HG03039 (cell line): ENCODE measurements at regions not wholly inside any gene's neighbourhood (a gene's known extent, or its start where the extent isn't known, plus 50 kb on each side); places are given as distances from the start of the nearest gene placed in this dataset.
"Not testable (repeated sequence)": the region's sequence is repeated elsewhere in the genome, so short reads cannot be mapped to it uniquely, and the experiment has no call there.

Source experiments
- ATAC-seq: cut with Tn5 transposase; IDR thresholded peaks from one replicate; pipeline ENCODE4 v1.9.1; 2021; ENCODE audit warnings: mild to moderate bottlenecking, moderate library complexity; ENCODE audit not compliant: unreplicated experiment

GRCh38 chr5:87034557-87034956, 233.1 kb upstream of the RASA1 start:
- ATAC-seq: no peak

- no peak for ATAC-seq
These were observed 225.1 kb upstream of the RASA1 start for GRCh38 chr5:87042554-87042953.

GRCh38 chr5:87048156-87048555, 219.5 kb upstream of the RASA1 start:
- ATAC-seq: no peak

DNA sequence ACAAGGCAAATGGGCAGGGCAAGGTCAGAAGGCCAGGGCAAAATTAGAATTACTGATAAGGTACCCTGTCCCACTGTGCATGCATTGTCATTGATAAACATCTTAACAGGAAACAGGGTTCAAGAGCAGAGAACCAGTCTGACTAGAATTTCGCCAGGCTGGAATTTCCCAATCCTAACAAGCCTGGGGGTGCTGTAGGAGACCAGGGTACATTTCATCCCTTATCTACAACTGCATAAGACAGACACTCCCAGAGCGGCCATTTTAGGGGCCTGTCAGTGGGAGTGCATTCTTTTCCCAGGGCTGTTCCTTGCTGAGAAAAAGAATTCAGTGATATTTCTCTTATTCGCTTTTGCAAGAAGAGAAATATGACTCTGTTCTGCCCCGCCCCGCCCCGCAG, 218.7 kb upstream of the RASA1 start:
- ATAC-seq: not testable (repeated sequence)

- ATAC-seq: no peak
These were observed 216.1 kb upstream of the RASA1 start for GRCh38 chr5:87051502-87052113.

DNA sequence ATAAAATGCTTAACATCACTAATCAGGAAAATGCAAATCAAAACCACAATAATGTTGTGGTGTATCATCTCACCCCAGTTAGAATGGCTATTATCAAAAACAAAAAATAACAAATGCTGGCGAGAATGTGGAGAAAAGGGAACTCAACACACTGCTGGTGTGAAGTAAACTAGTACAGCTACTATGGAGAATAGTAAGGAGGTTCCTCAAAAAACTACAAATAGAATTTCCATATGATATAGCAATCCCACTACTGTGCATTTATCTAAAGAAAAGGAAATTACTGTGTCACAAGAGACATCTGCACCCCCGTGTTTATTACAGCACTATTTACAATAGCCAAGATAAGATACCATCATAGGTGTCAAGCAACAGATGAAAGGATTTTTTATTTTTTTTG, 214.5 kb upstream of the RASA1 start:
- no peak for ATAC-seq

DNA sequence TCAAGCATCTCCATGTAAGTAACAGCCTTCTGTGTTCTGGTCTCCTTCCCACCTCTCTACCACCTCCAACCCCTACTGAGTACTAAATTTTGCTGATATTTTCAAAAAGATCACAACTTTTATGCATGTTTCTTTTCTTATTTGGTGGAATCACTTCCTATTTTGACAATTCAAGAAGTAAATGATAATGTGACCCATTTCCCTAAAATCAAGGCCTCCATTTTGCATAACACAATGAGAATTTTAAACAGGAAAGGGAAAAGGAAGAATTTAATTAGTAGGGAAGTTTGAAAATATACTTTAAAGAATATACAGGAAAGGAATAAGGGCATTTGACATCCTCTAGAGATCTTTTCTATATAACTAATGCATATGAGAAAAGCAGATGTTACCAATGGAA, 212.9 kb upstream of the RASA1 start:
- no peak for ATAC-seq

GRCh38 chr5:87061046-87061445, 206.6 kb upstream of the RASA1 start:
- no peak for ATAC-seq

GRCh38 chr5:87069311-87069710, 198.4 kb upstream of the RASA1 start:
- no peak for ATAC-seq

DNA sequence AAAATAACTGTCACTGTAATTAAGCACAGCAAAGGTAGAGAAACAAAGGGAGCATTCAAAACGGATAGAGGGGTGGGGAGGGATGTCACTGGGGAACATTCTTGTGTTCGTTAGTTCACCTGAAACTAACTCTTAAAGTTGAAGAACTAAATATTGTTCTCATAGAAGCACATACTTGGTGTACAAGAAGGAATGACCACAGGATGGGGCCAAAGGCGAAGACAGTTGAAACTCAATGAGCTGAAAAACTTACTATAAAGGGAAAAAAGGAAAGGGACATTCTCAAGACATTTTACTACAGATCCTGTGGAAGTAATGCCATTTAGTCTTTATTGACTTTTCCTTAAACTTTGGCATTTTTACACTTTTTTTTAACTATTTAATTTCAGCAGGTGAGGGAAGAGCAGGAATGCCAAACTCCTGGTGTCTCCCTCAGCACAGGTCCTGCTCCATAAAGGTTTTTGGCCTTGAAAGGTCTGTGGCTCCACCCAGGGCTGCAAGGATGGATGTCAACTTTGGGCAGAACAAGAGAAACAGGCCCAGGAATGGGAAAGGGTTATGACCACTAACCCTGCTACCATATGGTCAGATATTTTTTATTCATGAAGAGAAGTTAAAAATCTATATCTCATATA, 197.6 kb upstream of the RASA1 start:
- ATAC-seq: peak; percentile 63

DNA sequence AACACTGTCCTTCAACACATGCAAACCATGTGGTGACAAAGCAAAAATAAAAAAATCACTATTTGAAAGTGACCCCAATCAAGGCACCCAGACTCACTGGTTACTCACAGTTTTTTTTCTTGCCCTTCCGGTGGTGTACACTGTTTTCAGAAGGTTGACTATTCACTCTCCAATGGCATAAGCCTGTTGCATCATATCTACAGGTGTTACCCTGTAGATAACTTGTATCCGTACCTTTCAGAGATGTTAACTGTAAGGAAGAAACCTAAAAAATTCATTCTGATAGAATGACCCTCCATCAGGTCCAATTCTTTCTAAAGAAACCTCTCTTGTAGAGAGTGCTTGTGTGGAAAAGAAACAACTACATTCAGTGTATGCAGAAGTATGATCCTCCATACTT, 193.6 kb upstream of the RASA1 start:
- no peak for ATAC-seq

DNA sequence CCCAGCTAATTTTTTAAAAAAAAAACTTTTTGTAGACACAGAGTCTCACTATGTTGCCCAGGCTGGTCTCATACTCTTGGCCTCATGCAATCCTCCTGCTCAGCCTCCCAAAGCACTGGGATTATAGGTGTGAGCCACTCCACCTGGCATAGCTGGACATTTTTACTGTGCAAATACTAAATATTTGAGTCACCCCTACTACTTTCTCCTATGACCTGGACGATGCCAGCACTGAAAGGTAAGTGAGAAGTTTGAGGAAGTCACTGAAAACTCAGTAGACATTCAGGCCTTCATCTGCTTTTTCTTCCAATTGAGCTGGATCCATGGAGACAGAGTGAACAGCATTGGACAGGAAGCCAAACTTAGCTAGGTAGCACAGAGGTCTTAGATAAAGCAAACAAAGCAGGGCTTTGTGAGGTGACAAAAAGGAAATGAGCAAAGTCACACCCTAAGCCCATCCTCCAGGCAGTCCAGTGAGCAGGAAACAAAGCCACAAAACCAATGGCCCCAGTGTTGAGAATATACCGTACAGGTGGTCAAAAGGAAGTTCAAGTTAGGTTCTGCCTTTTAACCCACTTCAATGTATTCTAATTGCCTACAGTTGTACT, 192.6 kb upstream of the RASA1 start:
- ATAC-seq: peak; percentile 94

- ATAC-seq: no peak
These were observed 191.3 kb upstream of the RASA1 start for GRCh38 chr5:87076411-87076810.

DNA sequence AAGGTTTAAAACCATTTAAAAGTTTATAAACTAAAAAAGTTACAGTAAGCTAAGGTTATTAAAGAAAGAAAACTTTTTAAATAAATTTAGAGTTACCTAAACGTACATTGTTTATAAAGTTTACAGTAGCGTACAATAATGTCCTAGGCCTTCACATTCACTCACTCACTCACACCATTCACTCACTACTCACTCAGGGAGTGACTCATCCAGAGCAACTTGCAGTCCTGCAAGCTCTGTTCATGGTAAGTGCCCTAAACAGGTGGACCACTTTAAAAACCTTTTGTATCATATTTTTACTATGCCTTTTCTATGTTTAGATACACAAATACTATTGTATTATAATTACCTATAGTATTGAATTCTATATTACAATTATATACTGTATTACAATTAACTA, 190.8 kb upstream of the RASA1 start:
- no peak for ATAC-seq

DNA sequence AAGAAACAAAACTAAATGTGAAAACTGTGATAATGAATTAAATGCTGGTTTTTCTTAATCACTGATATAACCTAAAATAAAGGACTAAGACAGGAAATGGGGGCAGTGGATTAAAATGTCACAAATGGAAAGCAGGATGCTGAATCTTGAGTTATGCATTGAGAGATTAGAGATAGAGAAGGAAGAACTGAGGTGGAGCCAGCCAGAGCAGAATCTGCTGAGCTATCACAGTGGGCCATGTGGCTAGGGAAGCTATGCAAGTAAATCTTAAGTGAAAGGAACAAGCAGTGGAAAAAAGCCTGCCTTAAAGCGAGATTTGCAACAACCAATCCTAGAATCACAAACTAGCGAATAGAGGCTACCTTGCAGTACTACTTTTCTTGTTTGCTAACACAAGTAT, 188.5 kb upstream of the RASA1 start:
- ATAC-seq: no peak

DNA sequence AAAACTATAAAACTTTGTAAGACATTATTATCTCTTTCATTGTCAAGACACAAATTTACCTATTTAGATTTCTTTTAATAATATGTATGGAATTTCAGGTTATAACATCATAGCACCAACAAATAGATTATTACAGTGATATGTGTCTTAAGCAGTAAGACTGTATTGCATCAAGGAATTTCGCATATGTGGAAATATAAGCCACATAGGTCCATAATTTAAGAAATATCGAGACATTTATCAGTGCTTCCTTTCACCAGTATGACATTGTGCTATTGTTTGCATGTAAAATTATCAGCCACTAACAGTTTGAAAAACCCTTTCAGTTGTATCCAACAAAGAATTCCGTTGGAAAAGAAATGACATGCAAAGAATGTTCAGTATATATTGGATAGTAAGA, 186.7 kb upstream of the RASA1 start:
- peak; percentile 8 for ATAC-seq

DNA sequence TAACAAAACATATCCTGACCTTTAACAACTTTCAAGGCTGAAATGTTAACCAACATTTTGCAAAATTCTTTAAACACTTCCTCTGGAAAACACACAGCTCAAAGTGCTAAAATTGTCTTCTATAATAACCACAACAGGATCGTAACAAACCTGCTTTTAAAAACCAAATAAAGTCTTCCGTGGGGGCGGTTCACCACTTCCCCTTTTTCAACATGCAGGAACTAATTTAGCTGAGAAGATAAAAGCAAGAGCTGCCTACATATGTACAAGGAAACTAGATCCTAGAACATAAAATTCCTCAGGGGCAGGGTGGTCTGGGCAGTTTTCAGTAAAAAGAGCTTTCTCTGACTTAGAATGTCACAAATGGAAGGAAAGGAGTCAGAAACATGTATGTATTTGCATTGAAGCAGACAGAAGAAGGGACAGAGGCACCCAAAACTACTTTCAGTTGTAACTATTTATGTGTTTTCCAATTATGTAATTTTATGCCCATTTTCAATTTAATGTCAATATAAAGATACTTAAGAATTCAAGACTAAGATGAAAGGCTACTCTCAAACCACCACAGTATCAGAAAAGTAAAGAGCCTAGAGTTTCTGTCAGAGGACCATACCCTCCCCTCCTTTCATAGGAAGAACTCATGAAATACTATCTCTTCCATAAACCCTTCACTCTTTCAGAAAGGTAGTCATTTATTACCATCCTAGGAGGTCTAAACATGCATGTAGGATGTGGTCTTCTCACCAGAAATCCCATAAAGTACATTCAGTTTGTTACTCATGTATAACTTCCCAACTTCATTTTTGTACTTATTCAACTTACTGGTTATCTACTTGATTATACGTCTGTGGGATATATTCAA, 185.9 kb upstream of the RASA1 start:
- ATAC-seq: peak; percentile 87

- ATAC-seq: no peak
These were observed 173.3 kb upstream of the RASA1 start for GRCh38 chr5:87094347-87094746.

- no peak for ATAC-seq
These were observed 172.8 kb upstream of the RASA1 start for GRCh38 chr5:87094833-87095232.

- no peak for ATAC-seq
These were observed 171.9 kb upstream of the RASA1 start for GRCh38 chr5:87095787-87096186.

DNA sequence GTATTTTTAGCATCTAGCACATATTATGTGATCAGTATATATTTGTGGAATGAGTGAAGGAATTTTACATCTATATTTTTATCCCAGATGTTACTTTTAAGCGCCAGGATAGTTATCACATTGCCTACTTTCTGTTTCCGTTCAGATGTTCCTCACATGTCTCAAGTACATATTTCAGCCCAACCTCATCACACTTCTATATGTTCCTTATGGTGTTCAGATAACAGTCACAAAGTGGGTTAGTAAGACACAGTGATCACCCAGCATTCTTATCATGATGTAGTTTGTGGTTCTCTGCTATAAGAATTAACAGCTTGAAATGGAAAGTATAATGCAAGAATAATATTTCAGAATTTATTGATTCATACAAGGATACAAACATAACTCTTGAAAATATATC, 170.0 kb upstream of the RASA1 start:
- no peak for ATAC-seq
